Glutamatergic neuron (in vitro differentiated cells): ENCODE measurements at regions not wholly inside any gene's neighbourhood (a gene's known extent, or its start where the extent isn't known, plus 50 kb on each side); places are given as distances from the start of the nearest gene placed in this dataset.

ENCODE experiments used
- DNase-seq: peaks from one replicate; pipeline ENCODE4 v3.0.0; 2022
- H3K27ac Mint-ChIP-seq: one replicate; pipeline ENCODE4 v1.8.0; 2020; ENCODE audit warnings: mild to moderate bottlenecking, mixed read lengths, inconsistent platforms; ENCODE audit not compliant: unreplicated experiment
- H3K27me3 Mint-ChIP-seq: one replicate; pipeline ENCODE4 v1.8.0; 2020; ENCODE audit warnings: mild to moderate bottlenecking, moderate library complexity, mixed read lengths, inconsistent platforms; ENCODE audit not compliant: unreplicated experiment
- H3K36me3 Mint-ChIP-seq: one replicate; pipeline ENCODE4 v1.8.0; 2020; ENCODE audit warnings: mild to moderate bottlenecking, mixed read lengths, inconsistent platforms; ENCODE audit not compliant: unreplicated experiment
- H3K4me1 Mint-ChIP-seq: one replicate; pipeline ENCODE4 v1.8.0; 2020; ENCODE audit warnings: mild to moderate bottlenecking, low read depth, mixed read lengths, inconsistent platforms; ENCODE audit not compliant: unreplicated experiment
- H3K4me3 Mint-ChIP-seq: one replicate; pipeline ENCODE4 v1.8.0; 2020; ENCODE audit warnings: mild to moderate bottlenecking, mixed read lengths, inconsistent platforms; ENCODE audit not compliant: unreplicated experiment
- H3K9me3 Mint-ChIP-seq: one replicate; pipeline ENCODE4 v1.8.0; 2020; ENCODE audit warnings: mild to moderate bottlenecking, moderate library complexity, mixed read lengths, inconsistent platforms; ENCODE audit not compliant: unreplicated experiment
- CTCF ChIP-seq: fragments of 200-600 bp; sonication (generic); IDR thresholded peaks from one replicate; pipeline ENCODE4 v1.5.0; 2021; ENCODE audit not compliant: partially characterized antibody, unreplicated experiment

- DNase-seq: no peak
- Mint-ChIP-seq H3K27me3 (no peaks in the 10 kb centered on the region), H3K9me3 (peaks cover 1% of the 10 kb centered on the region), H3K27ac (no peak overlapping the region), H3K4me3 (no peak overlapping the region), H3K36me3 (no peaks in the 10 kb centered on the region), H3K4me1 (peaks cover 2% of the 10 kb centered on the region)
- TF ChIP-seq CTCF: no peak
Measured at GRCh38 chr5:119840175-119840574, 210.8 kb downstream of the FAM170A start.

GRCh38 chr5:119852140-119852539 lies 222.8 kb downstream of the FAM170A start:
- Mint-ChIP-seq H3K4me3 (no peak overlapping the region), H3K9me3 (no peaks in the 10 kb centered on the region), H3K27ac (no peak overlapping the region), H3K4me1 (no peaks in the 10 kb centered on the region), H3K36me3 (no peaks in the 10 kb centered on the region), H3K27me3 (no peaks in the 10 kb centered on the region)
- DNase-seq: no peak
- no peak for TF ChIP-seq CTCF

GRCh38 chr5:119860463-119860862 lies 231.1 kb downstream of the FAM170A start:
- DNase-seq: no peak
- Mint-ChIP-seq H3K27ac (no peak overlapping the region), H3K27me3 (no peaks in the 10 kb centered on the region)

GRCh38 chr5:119862619-119863018 lies 233.3 kb downstream of the FAM170A start:
- DNase-seq: no peak
- no peaks in the 10 kb centered on the region for H3K27me3 Mint-ChIP-seq
- TF ChIP-seq CTCF: no peak

More at GRCh38 chr5:119860463-119860862, 231.1 kb downstream of the FAM170A start:
- no peak for TF ChIP-seq CTCF
- Mint-ChIP-seq H3K4me1 (no peaks in the 10 kb centered on the region), H3K36me3 (no peaks in the 10 kb centered on the region), H3K4me3 (no peak overlapping the region), H3K9me3 (no peaks in the 10 kb centered on the region)

GRCh38 chr5:119864286-119864685 lies 234.9 kb downstream of the FAM170A start:
- Mint-ChIP-seq H3K4me1 (no peaks in the 10 kb centered on the region), H3K9me3 (no peaks in the 10 kb centered on the region), H3K27ac (no peak overlapping the region), H3K36me3 (no peaks in the 10 kb centered on the region), H3K27me3 (no peaks in the 10 kb centered on the region), H3K4me3 (no peak overlapping the region)
- no peak for TF ChIP-seq CTCF
- no peak for DNase-seq

More at GRCh38 chr5:119862619-119863018, 233.3 kb downstream of the FAM170A start:
- no peak overlapping the region for H3K4me3 Mint-ChIP-seq
- no peaks in the 10 kb centered on the region for H3K4me1 Mint-ChIP-seq
- H3K9me3 Mint-ChIP-seq: no peaks in the 10 kb centered on the region
- no peak overlapping the region for H3K27ac Mint-ChIP-seq
- H3K36me3 Mint-ChIP-seq: no peaks in the 10 kb centered on the region
